DMS 273 (cell line): ENCODE measurements at regions not wholly inside any gene's neighbourhood (a gene's known extent, or its start where the extent isn't known, plus 50 kb on each side); places are given as distances from the start of the nearest gene placed in this dataset.
"Not testable (repeated sequence)": the region's sequence is repeated elsewhere in the genome, so short reads cannot be mapped to it uniquely, and the experiment has no call there.

ENCODE experiments used
- DNase-seq: peaks from one replicate; lab custom pipeline; 2025; ENCODE audit not compliant: unreplicated experiment; lab: John Stamatoyannopoulos, UW

- no peak for DNase-seq
These were observed 244.5 kb upstream of the REG3G start for GRCh38 chr2:78780864-78781583.

GRCh38 chr2:78782196-78782595 lies 243.3 kb upstream of the REG3G start:
- DNase-seq = no peak

DNA sequence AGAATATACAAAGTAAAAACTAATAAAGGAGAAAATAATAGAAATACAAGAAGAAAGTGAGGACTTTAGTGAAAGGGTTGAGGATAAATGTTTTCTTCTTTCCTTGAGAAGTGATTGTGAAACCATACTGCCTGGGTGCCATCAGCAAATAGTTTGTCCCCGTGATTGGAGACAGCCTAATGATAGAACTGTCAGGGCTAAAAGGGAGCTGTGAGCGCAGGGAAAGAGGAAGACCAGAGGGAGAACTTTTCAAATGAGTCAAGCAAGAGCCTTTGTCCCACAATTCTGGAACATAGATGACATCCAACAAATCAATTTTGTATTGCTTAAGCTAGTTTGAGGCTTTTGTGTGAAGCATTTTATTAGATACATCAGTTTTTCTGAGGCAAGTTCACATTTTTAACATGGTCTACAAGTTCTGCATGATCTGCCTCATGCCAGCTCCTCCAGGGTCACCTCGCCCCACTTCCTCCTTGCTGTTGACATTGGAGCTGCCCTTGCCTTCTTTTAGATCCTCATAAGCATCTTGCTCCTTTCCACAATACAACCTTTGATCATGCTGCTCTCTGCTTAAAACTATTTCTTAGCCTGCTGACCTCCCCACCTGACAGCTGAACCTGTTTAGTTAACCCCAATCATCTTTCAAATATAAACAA lies 213.4 kb upstream of the REG3G start:
- no peak for DNase-seq

GRCh38 chr2:78814331-78814986 lies 211.0 kb upstream of the REG3G start:
- no peak for DNase-seq

- DNase-seq = no peak
These were observed 208.1 kb upstream of the REG3G start for GRCh38 chr2:78817430-78817829.

DNA sequence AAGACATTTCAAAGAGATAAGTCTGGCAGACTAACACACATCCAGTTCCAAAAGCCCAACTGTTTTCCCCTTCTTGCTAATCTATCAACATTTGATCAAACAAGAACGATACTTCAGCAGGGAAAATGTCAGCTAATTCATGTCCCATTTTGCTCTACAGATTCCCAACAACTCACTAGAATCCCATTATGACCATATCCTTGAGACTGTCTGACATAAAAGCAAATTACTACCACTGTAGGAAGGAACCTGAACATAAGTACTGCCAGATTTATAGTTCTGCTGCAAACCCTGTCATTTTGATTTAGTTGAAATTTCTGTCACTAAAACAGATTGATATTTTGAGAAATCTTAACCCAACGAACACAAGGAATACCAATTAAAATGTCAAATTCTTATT lies 193.0 kb upstream of the REG3G start:
- DNase-seq = no peak

DNA sequence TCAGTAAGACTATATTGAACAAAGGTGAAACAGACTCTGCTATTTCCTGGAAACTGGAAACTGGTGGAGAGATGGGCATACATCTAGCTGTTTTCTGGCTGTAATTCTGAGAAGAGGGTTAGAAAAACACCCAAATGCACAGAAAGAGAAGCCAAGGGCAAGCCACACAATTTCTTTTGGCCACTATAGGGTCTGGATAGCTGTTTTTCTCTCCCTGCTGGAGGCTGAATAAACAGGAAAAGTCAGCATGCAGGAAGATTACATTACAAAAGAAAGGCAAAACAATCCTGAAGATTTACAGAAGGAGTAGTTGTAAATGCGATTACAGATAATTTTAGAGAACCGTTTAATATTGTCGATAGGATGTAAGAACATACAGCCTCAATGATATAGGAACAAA lies 186.2 kb upstream of the REG3G start:
- DNase-seq = no peak

- DNase-seq = not testable (repeated sequence)
These were observed 185.2 kb upstream of the REG3G start for GRCh38 chr2:78840311-78840710.

- no peak for DNase-seq
These were observed 179.8 kb upstream of the REG3G start for GRCh38 chr2:78845664-78846185.

GRCh38 chr2:78861546-78861945 lies 164.0 kb upstream of the REG3G start:
- peak; percentile 56 for DNase-seq

GRCh38 chr2:78864205-78864604 lies 161.3 kb upstream of the REG3G start:
- no peak for DNase-seq

GRCh38 chr2:78865667-78866066 lies 159.8 kb upstream of the REG3G start:
- DNase-seq = no peak

DNA sequence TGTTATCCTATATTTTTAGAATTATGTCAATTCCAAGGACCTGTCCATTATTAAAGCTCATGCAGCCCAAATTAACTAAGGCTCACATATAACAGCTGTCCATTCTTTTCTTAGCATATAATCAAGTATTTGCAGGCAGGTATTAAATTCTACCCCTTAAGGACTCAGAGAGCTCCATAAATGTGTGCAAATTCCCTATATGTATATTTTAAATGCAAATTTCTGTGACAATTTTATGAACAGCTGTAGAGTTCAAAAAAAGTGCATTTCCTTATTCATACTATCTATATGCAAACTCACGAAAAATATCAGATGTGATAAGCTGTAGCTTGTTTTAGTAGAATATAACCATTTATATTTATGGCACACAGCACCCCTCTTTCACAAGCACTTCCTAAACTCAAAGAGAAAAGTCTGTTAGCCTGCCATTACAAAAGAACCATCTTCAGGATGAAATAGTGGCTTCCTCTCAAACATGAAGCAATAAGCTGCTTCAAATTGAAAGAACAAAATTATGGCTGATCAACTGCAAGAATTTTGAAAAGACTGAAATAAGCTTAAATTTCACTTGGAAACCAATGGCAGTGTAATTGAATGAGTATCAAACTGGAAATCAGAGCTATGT lies 155.0 kb upstream of the REG3G start:
- no peak for DNase-seq

GRCh38 chr2:78873526-78873925 lies 152.0 kb upstream of the REG3G start:
- DNase-seq = no peak

GRCh38 chr2:78876316-78876688 lies 149.2 kb upstream of the REG3G start:
- DNase-seq = no peak

- DNase-seq = no peak
These were observed 138.1 kb upstream of the REG3G start for GRCh38 chr2:78887446-78887845.

DNA sequence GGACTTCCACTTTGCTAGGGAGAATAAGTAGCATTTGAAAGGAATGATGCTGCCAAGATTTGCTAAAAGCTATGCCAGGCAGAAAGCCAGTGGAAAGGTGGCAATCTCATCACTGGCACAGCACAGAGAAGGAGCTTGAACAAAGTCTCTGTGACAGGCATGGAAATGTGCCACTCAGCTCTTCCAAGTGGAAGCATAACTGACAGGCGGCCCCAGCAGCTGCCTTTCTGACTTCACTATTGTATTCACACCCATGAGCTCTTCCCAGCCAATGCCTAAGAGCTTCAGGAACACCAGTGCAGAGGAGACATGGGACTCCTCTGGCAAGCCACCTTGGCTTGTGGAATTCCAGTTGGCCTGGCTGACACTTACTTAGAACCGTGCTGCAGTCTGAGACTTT lies 134.6 kb upstream of the REG3G start:
- DNase-seq = no peak

DNA sequence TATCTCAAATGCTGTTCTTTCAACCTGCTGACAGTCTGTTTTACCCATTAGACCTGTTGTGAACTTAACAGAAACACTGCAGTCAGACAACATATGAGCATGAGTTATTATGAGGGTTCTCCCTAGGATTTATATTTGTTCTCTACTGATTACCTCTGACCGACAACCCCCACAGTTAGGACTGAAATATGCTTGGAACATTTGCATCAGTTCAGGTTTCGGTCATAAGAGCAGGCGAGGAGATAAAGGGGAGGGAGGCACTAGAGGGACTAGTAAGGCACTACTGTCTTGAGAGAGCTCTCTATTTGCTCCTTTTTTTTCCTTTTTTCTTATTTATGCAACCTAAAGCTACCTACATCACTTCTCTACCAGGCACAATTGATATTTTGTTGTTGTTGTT lies 133.2 kb upstream of the REG3G start:
- no peak for DNase-seq

DNA sequence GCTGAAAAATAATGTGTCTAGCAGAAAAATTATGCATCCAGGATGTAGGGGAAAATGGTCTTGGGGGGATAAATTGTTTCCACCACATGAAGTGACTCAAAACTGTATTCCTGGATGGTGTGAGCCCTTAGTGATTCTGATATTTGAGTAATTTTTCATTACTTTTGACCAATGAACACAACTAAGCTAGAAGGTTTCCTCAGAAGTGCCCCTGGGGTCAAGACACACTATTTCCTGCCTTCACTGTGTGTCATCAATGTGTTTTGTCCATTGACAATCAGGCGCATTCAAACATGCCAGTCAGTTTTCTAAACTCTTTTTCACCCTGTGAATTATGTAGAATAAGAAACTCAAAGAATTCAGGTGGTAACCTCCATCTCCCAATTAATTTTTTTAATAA lies 130.5 kb upstream of the REG3G start:
- no peak for DNase-seq

DNA sequence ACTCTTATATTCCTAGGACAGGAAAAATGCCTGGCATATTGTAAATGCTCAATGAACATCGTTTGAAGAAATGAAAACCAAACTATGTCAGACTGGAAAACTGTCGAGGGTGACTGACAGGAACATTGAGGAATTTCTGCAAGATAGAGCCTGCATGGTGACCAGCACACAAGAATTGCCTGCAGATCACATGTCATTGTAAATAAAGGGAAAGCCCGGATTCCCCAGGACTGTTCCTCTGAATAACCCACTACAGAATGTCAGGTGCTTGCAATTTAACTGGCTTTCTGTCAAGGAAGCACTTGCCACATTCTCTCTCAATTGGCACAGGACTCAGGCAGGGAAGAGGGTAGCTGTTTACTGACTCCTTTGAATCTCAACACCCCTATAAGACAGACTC lies 129.0 kb upstream of the REG3G start:
- DNase-seq = no peak

DNA sequence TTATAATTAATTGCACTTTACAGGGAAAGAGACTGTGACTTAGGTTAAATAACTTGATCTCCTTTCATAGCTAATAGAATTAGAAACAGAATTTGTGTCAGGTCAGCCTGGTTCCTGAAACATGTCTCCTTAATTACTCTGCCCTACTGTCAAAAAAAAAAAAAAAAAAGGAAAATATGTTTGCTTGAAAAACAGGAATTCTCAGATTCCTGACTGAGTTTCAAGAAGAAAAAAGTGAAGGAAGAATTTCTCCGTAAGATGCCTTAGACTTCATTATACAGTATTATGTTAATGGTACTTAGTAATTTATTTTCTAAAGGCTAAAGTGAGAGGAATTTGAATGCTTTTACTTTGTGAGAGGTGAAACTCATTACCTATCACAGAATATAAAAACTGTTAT lies 118.4 kb upstream of the REG3G start:
- no peak for DNase-seq

DNA sequence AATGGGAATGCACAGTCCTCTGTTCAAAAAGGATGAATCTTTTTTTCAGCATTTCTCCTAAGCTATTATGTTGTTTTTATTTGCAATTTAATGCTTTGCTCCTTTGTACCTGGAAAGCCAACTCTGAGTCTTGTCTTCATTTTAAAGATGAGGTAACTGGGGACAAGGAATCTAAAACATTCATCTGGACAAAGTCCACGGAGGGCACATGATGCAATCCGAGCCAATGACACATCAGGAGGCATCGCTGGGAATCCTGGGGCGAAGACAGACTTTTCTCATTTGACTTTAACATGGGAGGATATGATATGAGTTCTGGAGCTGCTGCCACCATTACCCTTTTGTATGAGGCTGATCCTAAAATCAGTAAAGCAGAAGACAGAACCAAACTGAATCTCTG lies 116.5 kb upstream of the REG3G start:
- DNase-seq = no peak
